A549 (cell line): ENCODE measurements at regions not wholly inside any gene's neighbourhood (a gene's known extent, or its start where the extent isn't known, plus 50 kb on each side); places are given as distances from the start of the nearest gene placed in this dataset.

Experiments used
- ATAC-seq, 2 experiments: fragments of 200-7000 bp in 1 of 2; fragments of >200 bp in 1 of 2; cut with Nextera tagmentation in 1 of 2; cut with Tn5 transposase in 1 of 2; 3 replicates each; pipeline versions ENCODE4 v1.8.0 to v1.9.1; 2018 to 2020; ENCODE audit warnings: mild to moderate bottlenecking in 1 of 2, moderate library complexity in 1 of 2
- CTCF ChIA-PET: fragments of 300-600 bp; sonication (Branson Sonifier 250); formaldehyde crosslinking; extraction: SDS; loops from one replicate; lab custom pipeline; 2021; ENCODE audit warnings: antibody characterized with exemption, inconsistent platforms; lab: Yijun Ruan, JAX
- POLR2A ChIA-PET: fragments of 350-600 bp; formaldehyde crosslinking; extraction: SDS; loops from one replicate; lab custom pipeline; 2021; ENCODE audit warnings: antibody characterized with exemption, inconsistent platforms; lab: Yijun Ruan, JAX
- DNase-seq, 2 experiments: peaks; one replicate each; pipeline versions ENCODE4 v3.0.0 to v3.0.0-alpha.2; 2011 to 2016; ENCODE audit warnings: low read depth in 1 of 2, low spot score in 1 of 2
- FAIRE-seq: peaks from 2 replicates; lab custom pipeline; 2011; peaks lifted over from hg19 to GRCh38; lab: Jason Lieb, UNC
- H3K27ac ChIP-seq, 2 experiments: fragments of >200 bp; sonication (Bioruptor Twin); formaldehyde crosslinking; 3 replicates each; pipeline ENCODE4 v1.5.1; 2016 to 2017
- H3K4me1 ChIP-seq: fragments of >200 bp; sonication (Bioruptor Twin); formaldehyde crosslinking; 3 replicates; pipeline ENCODE4 v1.6.1; 2016
- H3K4me2 ChIP-seq: fragments of >200 bp; sonication (Bioruptor Twin); formaldehyde crosslinking; 3 replicates; pipeline ENCODE4 v1.6.1; 2016
- H3K4me3 ChIP-seq: fragments of >200 bp; sonication (Bioruptor Twin); formaldehyde crosslinking; 3 replicates; pipeline ENCODE4 v1.5.1; 2016
- H3K9me3 ChIP-seq: fragments of >200 bp; sonication (Bioruptor Twin); formaldehyde crosslinking; 3 replicates; pipeline ENCODE4 v1.6.1; 2016
- BHLHE40 ChIP-seq: IDR thresholded peaks from 2 replicates; pipeline ENCODE4 v1.6.1; 2012; ENCODE audit warnings: low read depth, low read length, inconsistent platforms
- CBX2 ChIP-seq: fragments of 200-600 bp; sonication (generic); IDR thresholded peaks from 2 replicates; pipeline ENCODE4 v1.6.1; 2016; ENCODE audit warnings: low read depth, mild to moderate bottlenecking, borderline replicate concordance
- EHF ChIP-seq: fragments of 250-450 bp; sonication (Bioruptor Pico); IDR thresholded peaks from 2 replicates; pipeline ENCODE4 v1.5.0; 2020; ENCODE audit warnings: mild to moderate bottlenecking
- ESRRA ChIP-seq: fragments of 150-350 bp; IDR thresholded peaks from 2 replicates; pipeline ENCODE4 v1.6.1; 2014; ENCODE audit warnings: mild to moderate bottlenecking, low read length, borderline replicate concordance
- FOSB ChIP-seq: fragments of 250-450 bp; sonication (Bioruptor Pico); IDR thresholded peaks from 2 replicates; pipeline ENCODE4 v1.5.0; 2020; ENCODE audit warnings: mild to moderate bottlenecking, moderate library complexity
- GATA3 ChIP-seq: IDR thresholded peaks from 2 replicates; pipeline ENCODE4 v1.6.1; 2012; ENCODE audit warnings: borderline replicate concordance
- HDAC2 ChIP-seq: fragments of 200-600 bp; sonication (generic); IDR thresholded peaks from 2 replicates; pipeline ENCODE4 v1.6.1; 2016
- HMGXB4 ChIP-seq: fragments of 250-450 bp; sonication (Bioruptor Pico); IDR thresholded peaks from 2 replicates; pipeline ENCODE4 v1.5.0; 2021; ENCODE audit warnings: mild to moderate bottlenecking, moderate library complexity, borderline replicate concordance
- HOXA7 ChIP-seq: fragments of 250-450 bp; sonication (Bioruptor Pico); IDR thresholded peaks from 2 replicates; pipeline ENCODE4 v1.5.0; 2020; ENCODE audit warnings: mild to moderate bottlenecking, moderate library complexity
- KDM1A ChIP-seq: fragments of 200-600 bp; sonication (generic); IDR thresholded peaks from 2 replicates; pipeline ENCODE4 v1.6.1; 2016; ENCODE audit warnings: low read depth, mild to moderate bottlenecking
- MAFK ChIP-seq: fragments of 450-650 bp; IDR thresholded peaks from 2 replicates; pipeline ENCODE4 v1.6.1; 2014; ENCODE audit not compliant: partially characterized antibody
- MAX ChIP-seq: IDR thresholded peaks from 2 replicates; pipeline ENCODE4 v1.6.1; 2012
- MAZ ChIP-seq: fragments of 150-350 bp; IDR thresholded peaks from 2 replicates; pipeline ENCODE4 v1.6.1; 2014; ENCODE audit warnings: antibody characterized with exemption, low read depth, low read length, borderline replicate concordance
- NFE2L2 ChIP-seq: fragments of 150-350 bp; conservative IDR thresholded peaks from 2 replicates; pipeline ENCODE4 v1.6.1; 2014; ENCODE audit warnings: low read length
- NPAS2 ChIP-seq: fragments of 250-450 bp; sonication (Bioruptor Pico); IDR thresholded peaks from 2 replicates; pipeline ENCODE4 v1.8.0; 2022; ENCODE audit warnings: mild to moderate bottlenecking, moderate library complexity, borderline replicate concordance
- PBX3 ChIP-seq: IDR thresholded peaks from 2 replicates; pipeline ENCODE4 v1.6.1; 2012
- POLR2A ChIP-seq: IDR thresholded peaks from 2 replicates; pipeline ENCODE4 v1.6.1; 2012; ENCODE audit warnings: mild to moderate bottlenecking, low read length
- RARB ChIP-seq: fragments of 250-450 bp; sonication (Bioruptor Pico); IDR thresholded peaks from 2 replicates; pipeline ENCODE4 v1.8.0; 2021; ENCODE audit warnings: mild to moderate bottlenecking, moderate library complexity
- RCOR1 ChIP-seq: fragments of 150-350 bp; IDR thresholded peaks from 2 replicates; pipeline ENCODE4 v1.6.1; 2014; ENCODE audit warnings: antibody characterized with exemption, low read length, low read depth
- TFCP2L1 ChIP-seq: fragments of 250-450 bp; sonication (Bioruptor Pico); IDR thresholded peaks from 2 replicates; pipeline ENCODE4 v1.5.0; 2021; ENCODE audit warnings: mild to moderate bottlenecking
- TP53 ChIP-seq: fragments of 250-450 bp; sonication (Bioruptor Pico); IDR thresholded peaks from 2 replicates; pipeline ENCODE4 v1.5.0; 2021; ENCODE audit warnings: mild to moderate bottlenecking, moderate library complexity
- ZNF302 ChIP-seq: fragments of 250-450 bp; sonication (Bioruptor Pico); IDR thresholded peaks from 2 replicates; pipeline ENCODE4 v1.9.0; 2021; ENCODE audit warnings: inconsistent platforms, mild to moderate bottlenecking, moderate library complexity
- WGBS: methylation state at CpG from one replicate; pipeline ENCODE4 v1.1.6; 2017; ENCODE audit errors: missing lambda C conversion rate; 5-methylcytosine and 5-hydroxymethylcytosine counted together

- TF ChIP-seq EHF (no peak), NFE2L2 (no peak), ESRRA (no peak), HOXA7 (CRISPR knock-in tag) (no peak), ZNF302 (CRISPR knock-in tag) (no peak)
- H3K4me1 ChIP-seq: no peaks in the 10 kb centered on the region
- no peak overlapping the region for H3K4me2 ChIP-seq
- no peaks in the 10 kb centered on the region for H3K9me3 ChIP-seq
- 82% methylated on average over 5 of the region's 5 CpGs for WGBS
- ATAC-seq: no peak
- DNase-seq: no peak
- H3K27ac ChIP-seq: no peak overlapping the region
- ChIA-PET POLR2A (no interaction called here), CTCF (no interaction called here)
- FAIRE-seq: no peak
- H3K4me3 ChIP-seq: no peak overlapping the region
These were observed 245.6 kb upstream of the RGS6 start for GRCh38 chr14:71686677-71687076.

GRCh38 chr14:71687166-71687831 is 244.9 kb upstream of the RGS6 start:
- FAIRE-seq (no peak), ATAC-seq (no peak), DNase-seq (no peak)
- CTCF ChIA-PET: no interaction called here
- POLR2A ChIA-PET: no interaction called here
- no peak overlapping the region for H3K4me2 ChIP-seq
- H3K9me3 ChIP-seq: no peaks in the 10 kb centered on the region
- no peaks in the 10 kb centered on the region for H3K4me1 ChIP-seq
- no peak overlapping the region for H3K4me3 ChIP-seq
- no peak overlapping the region for H3K27ac ChIP-seq
- WGBS: 56% methylated on average over 2 of the region's 2 CpGs
- TF ChIP-seq PBX3 (no peak), FOSB (no peak), GATA3 (no peak), NPAS2 (no peak), TP53 (CRISPR knock-in tag) (no peak), RARB (no peak)

GRCh38 chr14:71688576-71688975 is 243.7 kb upstream of the RGS6 start:
- POLR2A ChIA-PET: no interaction called here
- ATAC-seq: no peak
- DNase-seq: no peak
- no peak overlapping the region for H3K27ac ChIP-seq
- 81% methylated on average over 4 of the region's 4 CpGs for WGBS
- H3K4me1 ChIP-seq: no peaks in the 10 kb centered on the region
- FAIRE-seq: no peak
- TF ChIP-seq HOXA7 (CRISPR knock-in tag): no peak
- TF ChIP-seq TFCP2L1: no peak
- TF ChIP-seq BHLHE40: no peak
- no peak for TF ChIP-seq ESRRA
- TF ChIP-seq MAFK: no peak
- TF ChIP-seq TP53 (CRISPR knock-in tag): no peak
- no peak for TF ChIP-seq HMGXB4 (CRISPR knock-in tag)
- no peak for TF ChIP-seq CBX2
- TF ChIP-seq MAX: no peak
- no peak for TF ChIP-seq MAZ
- no peak for TF ChIP-seq EHF
- TF ChIP-seq KDM1A: no peak
- no peak for TF ChIP-seq POLR2A
- no peak for TF ChIP-seq RCOR1
- TF ChIP-seq HDAC2: no peak
- no peaks in the 10 kb centered on the region for H3K9me3 ChIP-seq
- CTCF ChIA-PET: no interaction called here
- H3K4me3 ChIP-seq: no peak overlapping the region
- H3K4me2 ChIP-seq: no peak overlapping the region
